NCI-H1105 (cell line): ENCODE measurements at regions not wholly inside any gene's neighbourhood (a gene's known extent, or its start where the extent isn't known, plus 50 kb on each side); places are given as distances from the start of the nearest gene placed in this dataset.

ENCODE experiments used
- DNase-seq: peaks from one replicate; lab custom pipeline; 2025; lab: John Stamatoyannopoulos, UW

GRCh38 chr3:25226747-25227146 is 201.3 kb upstream of the RARB start:
- DNase-seq: no peak

GRCh38 chr3:25229586-25229985 is 198.5 kb upstream of the RARB start:
- DNase-seq: no peak

- no peak for DNase-seq
Measured at GRCh38 chr3:25235031-25235430, 193.0 kb upstream of the RARB start.

DNA sequence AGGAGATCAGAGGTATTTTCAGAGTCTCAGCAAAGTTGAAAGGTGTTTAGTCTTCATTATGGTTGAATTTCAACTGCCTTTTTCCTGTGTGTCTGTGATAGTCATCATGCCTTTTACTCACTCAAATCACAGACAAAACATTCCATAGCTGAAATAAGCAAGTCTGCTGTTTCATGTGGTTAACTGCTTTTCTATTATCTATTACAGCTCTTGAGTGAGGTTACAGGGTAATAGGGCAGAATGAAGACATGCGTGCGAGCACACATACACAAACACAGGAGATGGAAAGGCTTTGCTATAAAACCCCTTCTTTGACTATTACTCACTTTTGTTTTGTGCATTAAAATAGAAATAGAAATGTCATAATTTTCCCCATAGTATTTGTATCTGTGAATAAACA is 192.6 kb upstream of the RARB start:
- no peak for DNase-seq

DNA sequence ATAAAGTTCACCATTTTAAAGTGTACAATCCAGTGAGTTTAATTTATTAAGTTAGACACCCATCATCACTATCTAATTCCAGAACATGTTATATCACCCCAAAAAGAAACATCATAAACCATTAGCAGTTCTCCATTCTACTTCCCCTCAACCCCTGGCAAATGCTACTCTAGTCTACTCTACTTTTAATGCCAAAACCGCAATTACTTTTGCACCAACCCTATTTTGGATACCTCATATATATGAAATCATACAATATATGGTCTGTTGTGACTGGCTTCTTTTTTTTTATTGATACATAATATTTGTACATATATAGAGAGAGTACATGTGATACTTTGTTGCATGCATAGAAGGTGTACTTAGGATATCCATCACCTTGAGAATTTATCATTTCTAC is 190.5 kb upstream of the RARB start:
- no peak for DNase-seq

- DNase-seq: no peak
Measured at GRCh38 chr3:25239042-25239441, 189.0 kb upstream of the RARB start.

GRCh38 chr3:25246913-25247312 is 181.2 kb upstream of the RARB start:
- no peak for DNase-seq

DNA sequence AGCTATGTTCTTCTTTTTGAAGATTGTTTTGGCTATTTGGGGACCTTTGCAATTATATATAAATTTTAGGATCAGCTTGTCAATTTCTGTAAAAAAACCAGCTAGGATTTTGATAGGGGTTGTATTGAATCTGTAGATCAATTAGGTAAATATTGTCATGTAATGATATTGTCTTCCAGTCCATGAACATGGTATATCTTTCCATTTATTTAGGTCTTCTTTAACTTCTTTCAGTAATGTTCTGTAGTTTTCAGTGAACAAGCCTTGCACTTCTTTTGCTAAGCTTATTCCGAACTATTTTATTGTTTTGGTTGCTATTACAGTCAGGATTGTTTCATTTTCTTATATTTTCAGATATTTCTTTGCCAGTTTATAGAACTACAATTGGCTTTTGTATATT is 175.8 kb upstream of the RARB start:
- DNase-seq: no peak

DNA sequence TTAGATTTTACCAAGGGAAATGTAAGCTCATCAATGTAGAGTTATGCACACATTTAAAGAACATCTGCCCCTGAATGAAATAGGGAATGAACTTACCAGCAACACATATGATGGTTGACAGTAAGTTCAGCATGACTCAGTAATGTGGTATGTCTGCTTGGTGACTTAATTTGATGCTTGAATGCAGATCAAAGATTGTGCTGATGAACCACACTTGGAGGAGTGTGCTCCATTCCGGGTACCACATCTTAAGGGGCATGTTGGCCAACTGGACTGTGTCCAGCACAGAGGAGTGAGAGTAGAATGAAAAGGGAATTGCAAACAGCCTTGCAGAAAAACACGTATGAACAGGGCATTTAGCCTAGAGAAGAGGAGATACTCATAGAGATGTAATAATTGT is 171.0 kb upstream of the RARB start:
- DNase-seq: no peak

DNA sequence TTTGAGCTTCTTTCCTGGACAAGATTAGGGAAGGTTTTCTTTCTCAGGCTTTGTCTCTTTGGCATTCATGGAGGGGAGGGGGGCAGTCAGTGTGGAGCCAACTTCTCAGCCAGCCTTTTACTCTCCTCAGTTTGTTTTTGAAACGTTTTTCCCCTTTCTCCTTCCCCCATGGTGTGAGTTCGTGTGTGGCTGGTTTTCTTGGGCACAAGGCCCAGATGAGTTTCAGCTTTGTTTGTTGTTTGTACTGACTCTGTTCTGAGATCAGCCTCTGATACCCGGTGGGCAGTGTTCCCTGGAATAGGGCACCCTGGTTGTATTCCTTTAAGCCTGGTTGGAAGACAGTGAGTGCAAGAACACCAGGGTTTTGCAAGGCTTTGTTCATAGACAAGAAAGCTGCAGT is 168.2 kb upstream of the RARB start:
- no peak for DNase-seq

GRCh38 chr3:25262322-25262721 is 165.7 kb upstream of the RARB start:
- DNase-seq: no peak

DNA sequence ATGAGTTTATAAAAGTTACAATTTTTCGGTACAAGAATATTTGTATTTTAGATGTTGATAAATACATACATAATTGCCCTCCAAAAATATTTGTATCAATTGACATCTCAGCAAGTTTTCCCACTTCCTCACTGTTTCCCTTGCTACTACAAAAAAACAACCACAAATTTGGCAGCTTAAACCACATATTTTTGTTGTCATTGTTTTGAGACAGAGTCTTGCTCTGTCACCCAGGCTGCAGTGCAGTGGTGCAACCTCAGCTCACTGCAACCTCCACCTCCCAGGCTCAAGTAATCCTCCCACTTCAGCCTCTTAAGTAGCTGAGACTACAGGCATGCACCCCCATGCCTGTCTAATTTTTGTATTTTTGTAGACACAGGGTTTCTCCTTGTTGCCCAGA is 162.8 kb upstream of the RARB start:
- no peak for DNase-seq

GRCh38 chr3:25266677-25267076 is 161.4 kb upstream of the RARB start:
- DNase-seq: no peak

- no peak for DNase-seq
Measured at GRCh38 chr3:25272090-25272489, 156.0 kb upstream of the RARB start.

- DNase-seq: no peak
Measured at GRCh38 chr3:25273582-25274171, 154.4 kb upstream of the RARB start.

- DNase-seq: no peak
Measured at GRCh38 chr3:25277503-25277902, 150.6 kb upstream of the RARB start.

- peak; percentile 75 for DNase-seq
Measured at GRCh38 chr3:25281041-25281731, 146.9 kb upstream of the RARB start.

DNA sequence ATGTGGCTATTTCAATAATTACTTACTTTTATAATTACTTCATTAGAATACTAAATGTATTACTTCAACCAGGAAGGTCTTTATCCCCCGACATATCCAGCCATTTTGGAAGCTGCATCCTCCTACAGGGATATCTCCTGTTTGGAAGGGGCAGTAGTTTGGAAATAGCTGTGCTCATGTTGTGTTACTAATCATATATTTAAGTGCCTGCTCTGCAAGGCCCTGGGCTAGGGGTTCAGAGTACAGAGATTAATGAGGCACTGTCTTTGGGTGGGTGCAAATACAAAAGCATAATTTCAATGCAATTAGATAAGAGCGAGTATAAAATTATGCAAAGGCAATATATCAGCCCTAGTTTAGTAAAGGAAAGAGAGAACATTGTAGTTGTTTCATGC is 146.3 kb upstream of the RARB start:
- no peak for DNase-seq

- no peak for DNase-seq
Measured at GRCh38 chr3:25283613-25284012, 144.4 kb upstream of the RARB start.

DNA sequence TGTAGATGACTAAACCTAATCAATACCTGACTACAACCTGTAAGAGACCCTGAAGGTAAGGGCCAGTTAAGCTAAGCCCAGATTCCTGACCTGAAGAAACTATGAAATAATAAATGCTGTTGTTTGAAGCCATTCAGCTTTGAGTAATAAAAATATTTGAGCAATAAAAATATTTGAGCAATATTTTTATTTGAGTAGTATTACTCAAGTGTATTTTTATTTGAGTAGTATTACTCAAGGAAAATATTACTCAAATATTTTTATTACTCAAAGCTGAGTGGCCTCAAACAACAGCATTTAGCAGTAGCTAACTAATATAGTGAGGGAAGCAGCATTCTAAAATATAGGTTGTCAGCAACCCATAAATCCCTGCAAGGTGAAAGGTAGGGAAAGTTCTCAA is 143.8 kb upstream of the RARB start:
- no peak for DNase-seq

GRCh38 chr3:25287291-25287884 is 140.7 kb upstream of the RARB start:
- no peak for DNase-seq

DNA sequence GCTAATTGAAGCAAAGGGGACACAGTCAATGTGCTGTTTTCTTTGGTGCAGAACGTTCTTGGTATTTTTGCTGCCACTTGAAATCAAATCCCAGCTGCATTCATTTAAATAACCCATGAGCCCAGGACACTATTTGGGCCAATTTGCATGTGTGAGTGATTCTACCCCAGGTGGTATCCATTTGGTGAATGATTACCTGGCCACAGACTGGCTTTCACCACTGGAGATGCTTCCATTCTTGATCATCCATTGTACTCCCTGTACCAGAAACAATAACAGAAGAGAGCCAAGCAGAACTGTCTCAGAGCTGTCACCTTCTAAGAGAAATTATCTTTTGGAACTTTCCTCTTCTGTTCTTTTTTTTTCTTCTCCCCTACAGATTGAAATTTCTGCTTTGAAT is 139.7 kb upstream of the RARB start:
- DNase-seq: no peak

- DNase-seq: no peak
Measured at GRCh38 chr3:25289156-25289555, 138.9 kb upstream of the RARB start.

DNA sequence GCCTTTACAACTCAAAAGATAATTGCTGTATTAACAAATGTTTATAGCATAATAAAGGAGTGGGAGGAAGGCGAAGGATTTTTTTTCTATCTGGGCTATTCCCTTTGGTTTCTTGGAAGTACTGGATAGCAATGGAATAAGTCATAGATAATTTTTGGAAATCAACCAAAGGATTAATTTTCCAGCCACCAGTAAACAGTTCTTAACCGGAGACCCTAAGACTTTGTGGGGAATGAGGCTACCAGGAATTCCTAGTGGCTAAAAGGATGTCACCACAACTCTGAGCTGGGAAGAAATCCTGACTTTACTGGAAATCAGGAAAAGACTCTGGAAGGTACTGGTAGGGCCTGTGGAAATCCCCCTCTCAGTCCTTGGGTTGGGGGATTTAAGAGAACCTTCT is 138.4 kb upstream of the RARB start:
- no peak for DNase-seq
